Stimulated activated naive CD8-positive, alpha-beta T cell treated with anti-CD3 and anti-CD28 coated beads, Interleukin-15, Interleukin-2, amounts not matched to agents 100 U/mL and 50 U/mL, for 24 hours (primary cell): ENCODE measurements at regions not wholly inside any gene's neighbourhood (a gene's known extent, or its start where the extent isn't known, plus 50 kb on each side); places are given as distances from the start of the nearest gene placed in this dataset.
"Not testable (repeated sequence)": the region's sequence is repeated elsewhere in the genome, so short reads cannot be mapped to it uniquely, and the experiment has no call there.

Source experiments
- ATAC-seq: fragments of 150-1000 bp; cut with Tn5 transposase; one replicate; pipeline ENCODE4 v1.10.0; 2021
- DNase-seq: peaks from one replicate; pipeline ENCODE4 v3.0.0; 2021

GRCh38 chr10:35896001-35896400 lies 253.9 kb upstream of the FZD8 start:
- ATAC-seq (no peak), DNase-seq (no peak)

- DNase-seq (no peak), ATAC-seq (no peak)
Observed at GRCh38 chr10:35895331-35895730, 253.2 kb upstream of the FZD8 start.

GRCh38 chr10:35892526-35892925 lies 250.4 kb upstream of the FZD8 start:
- DNase-seq (no peak), ATAC-seq (no peak)

- DNase-seq (no peak), ATAC-seq (no peak)
Observed at GRCh38 chr10:35890676-35891495, 248.8 kb upstream of the FZD8 start.

GRCh38 chr10:35889971-35890675 lies 248.0 kb upstream of the FZD8 start:
- DNase-seq (no peak), ATAC-seq (no peak)

- ATAC-seq (no peak), DNase-seq (no peak)
Observed at GRCh38 chr10:35889226-35889625, 247.1 kb upstream of the FZD8 start.

- ATAC-seq: no peak
- no peak for DNase-seq
Observed at GRCh38 chr10:35888400-35888799, 246.3 kb upstream of the FZD8 start.

- DNase-seq (no peak), ATAC-seq (no peak)
Observed at GRCh38 chr10:35887685-35888084, 245.6 kb upstream of the FZD8 start.

- no peak for DNase-seq
- no peak for ATAC-seq
Observed at GRCh38 chr10:35885076-35885475, 243.0 kb upstream of the FZD8 start.

- DNase-seq (no peak), ATAC-seq (no peak)
Observed at GRCh38 chr10:35884657-35885071, 242.6 kb upstream of the FZD8 start.

GRCh38 chr10:35882422-35883150 lies 240.5 kb upstream of the FZD8 start:
- DNase-seq: no peak
- ATAC-seq: no peak

- ATAC-seq (no peak), DNase-seq (no peak)
Observed at GRCh38 chr10:35881320-35881719, 239.2 kb upstream of the FZD8 start.

GRCh38 chr10:35876248-35876647 lies 234.2 kb upstream of the FZD8 start:
- no peak for DNase-seq
- ATAC-seq: no peak

- ATAC-seq: no peak
- no peak for DNase-seq
Observed at GRCh38 chr10:35875016-35875676, 233.1 kb upstream of the FZD8 start.

GRCh38 chr10:35874311-35875015 lies 232.4 kb upstream of the FZD8 start:
- no peak for ATAC-seq
- DNase-seq: no peak

GRCh38 chr10:35872671-35873070 lies 230.6 kb upstream of the FZD8 start:
- no peak for DNase-seq
- ATAC-seq: no peak

- DNase-seq: no peak
- ATAC-seq: no peak
Observed at GRCh38 chr10:35870665-35871310, 228.7 kb upstream of the FZD8 start.

- not testable (repeated sequence) for ATAC-seq, DNase-seq
Observed at GRCh38 chr10:35858676-35859283, 216.7 kb upstream of the FZD8 start.

- ATAC-seq: no peak
- no peak for DNase-seq
Observed at GRCh38 chr10:35857860-35858259, 215.8 kb upstream of the FZD8 start.

GRCh38 chr10:35855155-35855947 lies 213.3 kb upstream of the FZD8 start:
- ATAC-seq (no peak), DNase-seq (no peak)
